ENCODE measurements at regions not wholly inside any gene's neighbourhood (a gene's known extent, or its start where the extent isn't known, plus 50 kb on each side); places are given as distances from the start of the nearest gene placed in this dataset.

GRCh38 chr5:61638476-61638875 lies 306.4 kb downstream of the ZSWIM6 start:
- TF ChIP-seq CTCF (IDR thresholded peaks at IDR 0.05) (no peak), POLR2A (IDR thresholded peaks at IDR 0.05) (no peak)

All from body of pancreas (tissue), 4 donors.